DOHH2 (cell line): ENCODE measurements at regions not wholly inside any gene's neighbourhood (a gene's known extent, or its start where the extent isn't known, plus 50 kb on each side); places are given as distances from the start of the nearest gene placed in this dataset.

Source experiments
- CTCF ChIP-seq: fragments of 200-600 bp; sonication (generic); IDR thresholded peaks from one replicate; pipeline ENCODE4 v1.5.1; 2014; ENCODE audit warnings: antibody characterized with exemption, mild to moderate bottlenecking, low read depth, low read length; ENCODE audit not compliant: poor library complexity, severe bottlenecking
- EZH2phosphoT487 ChIP-seq: fragments of 200-600 bp; sonication (generic); IDR thresholded peaks from 2 replicates; pipeline ENCODE4 v1.6.1; 2017; ENCODE audit warnings: borderline replicate concordance, mild to moderate bottlenecking, antibody characterized with exemption, low read length, moderate library complexity, mixed read lengths

- TF ChIP-seq CTCF (no peak), EZH2phosphoT487 (no peak)
These were observed 72.0 kb upstream of the RESF1 start for GRCh38 chr12:31887109-31887811.
